Pulmonary artery endothelial cell (primary cell): ENCODE measurements at regions not wholly inside any gene's neighbourhood (a gene's known extent, or its start where the extent isn't known, plus 50 kb on each side); places are given as distances from the start of the nearest gene placed in this dataset.
A peak's percentile ranks its signal among the peaks of the same experiment; 100 is the strongest.
"Not testable (repeated sequence)": the region's sequence is repeated elsewhere in the genome, so short reads cannot be mapped to it uniquely, and the experiment has no call there.

ENCODE experiments used
- DNase-seq: peaks from one replicate; pipeline ENCODE4 v3.0.0-alpha.2; 2011; ENCODE audit warnings: low read depth, low spot score

GRCh38 chr6:132199343-132199742 is 201.9 kb downstream of the MOXD1 start:
- no peak for DNase-seq

DNA sequence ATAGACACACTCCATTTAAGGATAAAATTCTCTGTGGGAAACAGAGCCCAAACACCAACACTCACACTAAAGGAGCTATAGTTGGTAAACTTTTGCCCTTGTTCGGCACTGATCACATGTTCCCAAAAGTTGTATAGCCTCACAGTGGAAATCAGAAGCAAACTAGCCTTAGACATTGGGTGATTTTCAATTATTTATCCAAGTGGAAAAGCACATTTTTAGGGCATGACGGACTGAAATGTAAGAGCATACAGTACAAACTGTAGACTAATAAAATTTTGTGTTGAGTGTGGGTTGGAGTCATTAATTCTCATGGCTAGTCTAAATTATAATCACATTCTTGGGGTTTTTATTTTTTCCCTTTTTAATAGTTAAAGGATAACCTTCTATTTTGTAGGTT is 202.4 kb downstream of the MOXD1 start:
- DNase-seq = no peak

- DNase-seq = no peak
Observed at GRCh38 chr6:132198040-132198439, 203.2 kb downstream of the MOXD1 start.

- no peak for DNase-seq
Observed at GRCh38 chr6:132194529-132194928, 206.7 kb downstream of the MOXD1 start.

GRCh38 chr6:132192631-132193030 is 208.6 kb downstream of the MOXD1 start:
- no peak for DNase-seq

DNA sequence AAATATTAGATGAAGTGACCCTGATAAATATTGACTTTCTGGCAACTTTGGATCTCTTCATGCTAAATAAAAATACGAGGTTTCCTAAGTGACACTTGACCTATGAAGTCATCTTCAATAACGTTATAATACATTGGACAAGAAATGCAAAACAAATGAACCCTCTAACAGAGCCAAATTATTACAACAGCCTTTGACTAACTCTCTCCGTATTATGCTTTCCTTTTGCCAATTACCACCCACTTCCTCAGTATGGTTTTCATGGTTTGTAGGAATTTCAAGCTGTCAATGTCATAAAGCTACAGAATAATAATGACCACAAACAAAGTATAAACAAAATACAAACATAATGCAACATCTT is 210.5 kb downstream of the MOXD1 start:
- DNase-seq = no peak

GRCh38 chr6:132190097-132190814 is 211.0 kb downstream of the MOXD1 start:
- no peak for DNase-seq

- no peak for DNase-seq
Observed at GRCh38 chr6:132188556-132189264, 212.6 kb downstream of the MOXD1 start.

- DNase-seq = no peak
Observed at GRCh38 chr6:132187816-132188215, 213.5 kb downstream of the MOXD1 start.

GRCh38 chr6:132184966-132185365 is 216.3 kb downstream of the MOXD1 start:
- DNase-seq = not testable (repeated sequence)

- no peak for DNase-seq
Observed at GRCh38 chr6:132179955-132180354, 221.3 kb downstream of the MOXD1 start.

DNA sequence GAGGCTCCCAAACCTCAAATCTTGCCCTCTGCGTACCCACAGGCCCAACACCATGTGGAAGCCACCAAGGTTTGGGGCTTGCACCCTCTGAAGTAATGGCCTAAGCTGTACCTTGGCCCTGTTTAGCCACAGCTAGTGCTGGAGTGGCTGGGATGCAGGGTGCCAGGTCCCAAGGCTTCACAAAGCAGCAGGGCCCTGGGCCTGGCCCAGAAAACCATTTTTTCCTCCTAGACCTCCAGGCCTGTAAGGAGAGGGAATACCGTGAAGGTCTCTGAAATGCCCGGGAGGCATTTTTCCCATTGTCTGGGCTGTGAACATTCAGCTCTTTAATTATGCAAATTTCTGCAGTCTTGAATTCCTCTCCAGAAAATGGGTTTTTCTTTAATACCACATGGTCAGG is 223.7 kb upstream of the CCN2 start:
- no peak for DNase-seq

- no peak for DNase-seq
Observed at GRCh38 chr6:132168961-132169360, 217.8 kb upstream of the CCN2 start.

DNA sequence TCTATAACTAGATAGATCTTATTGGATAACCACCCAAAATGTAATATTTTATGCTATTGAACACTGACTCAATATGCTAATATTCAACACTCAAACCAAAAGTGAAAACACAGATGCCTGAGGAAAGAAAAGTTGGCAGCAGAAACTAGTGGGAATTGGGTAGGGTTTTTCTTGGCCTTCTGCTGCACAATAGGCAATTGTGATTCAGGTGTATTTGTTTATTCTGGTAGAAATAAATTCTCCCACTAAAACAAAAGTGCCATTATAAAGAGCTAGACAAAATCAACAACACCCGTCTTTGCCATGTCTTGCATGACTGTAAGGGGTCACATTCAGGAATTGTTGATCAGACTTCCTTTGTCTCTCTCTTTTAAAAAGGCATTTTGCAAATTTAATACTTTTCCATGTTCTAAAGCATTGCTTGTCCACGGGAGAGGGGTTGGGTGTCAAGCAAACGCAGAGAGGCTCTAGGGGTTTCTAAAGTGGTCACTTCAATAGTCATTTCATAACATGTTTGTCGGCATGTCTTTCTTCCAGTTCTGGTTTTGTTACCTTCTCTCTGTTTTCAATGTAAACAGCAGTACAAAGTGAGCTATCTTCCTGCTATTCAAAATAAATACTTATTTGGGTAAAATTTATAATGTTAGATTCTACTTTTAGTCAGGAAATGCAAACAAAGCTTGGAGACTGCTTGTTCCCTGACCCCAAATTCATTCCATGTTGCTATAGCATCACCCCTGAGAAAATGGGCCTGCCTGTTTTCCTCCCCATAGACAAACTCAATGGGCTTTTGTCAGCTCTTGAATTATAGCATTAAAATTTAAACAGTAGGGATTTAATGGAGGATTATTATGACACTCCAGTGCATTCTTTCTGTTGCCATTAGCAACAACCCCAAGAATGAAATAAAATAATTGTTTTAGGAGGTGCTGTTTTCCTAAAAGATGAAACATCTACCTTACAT is 217.0 kb upstream of the CCN2 start:
- DNase-seq = no peak

DNA sequence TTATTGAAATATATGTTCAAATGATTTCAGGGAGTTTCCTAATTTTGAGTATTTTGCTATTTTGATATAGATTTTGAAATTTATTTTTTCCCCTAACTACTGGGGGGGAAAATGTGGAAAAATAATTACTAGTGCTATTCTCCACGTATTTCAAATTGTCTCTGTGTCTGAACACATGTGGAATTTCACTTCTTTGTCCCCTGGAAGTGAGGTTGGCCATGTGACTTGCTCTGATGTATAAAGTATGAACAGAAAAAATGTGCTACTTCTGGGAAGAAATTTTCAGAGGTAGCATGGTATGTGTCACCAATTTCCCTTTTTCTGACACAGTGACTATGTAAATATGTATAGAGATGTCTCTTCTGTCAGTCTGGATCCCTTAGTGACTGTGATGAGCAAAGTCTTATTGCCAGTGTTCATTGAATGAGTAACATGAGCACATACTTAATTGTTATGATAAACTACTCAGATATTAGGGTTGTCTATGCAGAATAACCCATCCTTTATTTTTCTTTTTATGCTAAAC is 215.4 kb upstream of the CCN2 start:
- no peak for DNase-seq

- DNase-seq = no peak
Observed at GRCh38 chr6:132165677-132166076, 214.5 kb upstream of the CCN2 start.

GRCh38 chr6:132161283-132161682 is 210.1 kb upstream of the CCN2 start:
- peak; percentile 33 for DNase-seq

- no peak for DNase-seq
Observed at GRCh38 chr6:132153221-132153898, 202.2 kb upstream of the CCN2 start.

DNA sequence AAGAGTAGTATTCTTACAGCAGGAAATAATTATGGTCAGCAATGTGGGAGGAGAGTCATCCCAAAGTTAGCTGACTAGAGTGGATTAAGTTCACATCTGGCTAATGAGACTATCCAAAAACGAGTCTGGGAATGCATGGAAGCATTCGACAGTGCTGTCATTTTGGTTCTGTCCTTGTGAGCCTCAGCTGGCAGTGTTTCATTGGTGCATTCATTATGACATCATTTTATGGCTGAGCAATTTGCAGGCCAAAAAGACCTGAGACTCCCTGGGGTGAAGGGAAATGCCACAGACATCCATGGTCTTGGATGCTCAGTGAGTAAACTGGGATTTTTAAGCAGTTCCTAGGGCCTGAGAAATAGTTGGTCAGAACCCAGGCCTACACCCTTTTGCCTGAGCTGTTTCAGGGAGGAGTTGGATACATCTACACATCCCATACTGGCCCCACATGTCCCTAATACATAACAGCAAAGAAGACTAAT is 196.4 kb upstream of the CCN2 start:
- DNase-seq = no peak

GRCh38 chr6:132144456-132144855 is 193.3 kb upstream of the CCN2 start:
- no peak for DNase-seq

- no peak for DNase-seq
Observed at GRCh38 chr6:132143258-132143657, 192.1 kb upstream of the CCN2 start.
